Prostate gland (tissue), 2 donors: ENCODE measurements at regions not wholly inside any gene's neighbourhood (a gene's known extent, or its start where the extent isn't known, plus 50 kb on each side); places are given as distances from the start of the nearest gene placed in this dataset.

Source experiments
- DNase-seq: peaks from one replicate; pipeline ENCODE4 v3.0.0-alpha.2; 2019; ENCODE audit warnings: low spot score
- H3K27ac ChIP-seq, 2 donors: fragments of 200-600 bp; sonication (generic); 2 replicates each; pipeline ENCODE4 v1.5.1; 2017 to 2019
- H3K27me3 ChIP-seq: fragments of 200-600 bp; sonication (generic); replicated peaks from 2 replicates; pipeline ENCODE4 v1.5.1; 2019; ENCODE audit not compliant: insufficient read depth
- H3K36me3 ChIP-seq, 2 donors: fragments of 200-600 bp; sonication (generic); 1 replicate in 1 of 2; 2 replicates in 1 of 2; pipeline versions ENCODE4 v1.5.1 to v1.8.1; 2017 to 2019
- H3K4me1 ChIP-seq: fragments of 200-600 bp; sonication (generic); replicated peaks from 2 replicates; pipeline ENCODE4 v1.5.1; 2019
- H3K4me3 ChIP-seq, 2 donors: fragments of 200-600 bp; sonication (generic); 2 replicates each; pipeline ENCODE4 v1.5.1; 2017 to 2019
- H3K9me3 ChIP-seq: fragments of 200-600 bp; sonication (generic); 2 replicates; pipeline ENCODE4 v1.5.1; 2017
- CTCF ChIP-seq, 4 experiments: fragments of 200-600 bp in 2 of 4; fragments of 450-650 bp in 2 of 4; sonication (generic) in 2 of 4; IDR thresholded peaks; 1 replicate in 3 of 4; 2 replicates in 1 of 4; pipeline ENCODE4 v1.5.1; 2016 to 2019; ENCODE audit warnings: antibody characterized with exemption in 4 of 4, mild to moderate bottlenecking in 2 of 4, moderate library complexity in 2 of 4
- POLR2A ChIP-seq: fragments of 450-650 bp; IDR thresholded peaks from one replicate; pipeline ENCODE4 v1.6.1; 2016; ENCODE audit warnings: antibody characterized with exemption, mild to moderate bottlenecking
- POLR2AphosphoS5 ChIP-seq: sonication (generic); formaldehyde crosslinking; IDR thresholded peaks from one replicate; pipeline ENCODE4 v1.6.1; 2017; ENCODE audit warnings: antibody characterized with exemption
- WGBS: methylation state at CpG from one replicate; pipeline ENCODE4 v1.1.5; 2018; 5-methylcytosine and 5-hydroxymethylcytosine counted together
- intact Hi-C: fragments of 100-400 bp; cut with DNase I; formaldehyde crosslinking; loops from one replicate; pipeline ENCODE4 v1.14.2; 2022

GRCh38 chr2:43171789-43172188 is 54.6 kb downstream of the ZFP36L2 start:
- no peak for TF ChIP-seq POLR2A
- TF ChIP-seq CTCF (IDR thresholded peaks at IDR 0.05): no peak
- TF ChIP-seq POLR2AphosphoS5: no peak
- Histone ChIP-seq H3K4me3 (no peak overlapping the region), H3K27ac (no peak overlapping the region), H3K27me3 (no peaks in the 10 kb centered on the region), H3K36me3 (no peaks in the 10 kb centered on the region), H3K4me1 (peaks cover 5% of the 10 kb centered on the region), H3K9me3 (no peaks in the 10 kb centered on the region)
- DNase-seq: peak; percentile 34
- WGBS: 29% methylated on average over 1 of the region's 1 CpG
- intact Hi-C loops: no loop called here

- Histone ChIP-seq H3K36me3 (no peaks in the 10 kb centered on the region), H3K27ac (peak overlapping the region in 1 of 2 donors; percentile 75), H3K4me1 (peaks cover 5% of the 10 kb centered on the region), H3K27me3 (no peaks in the 10 kb centered on the region), H3K4me3 (no peak overlapping the region), H3K9me3 (no peaks in the 10 kb centered on the region)
- no peak for TF ChIP-seq POLR2A
- TF ChIP-seq CTCF (IDR thresholded peaks at IDR 0.05): no peak
- no peak for TF ChIP-seq POLR2AphosphoS5
- 85% methylated on average over 21 of the region's 21 CpGs for WGBS
- intact Hi-C loops: no loop called here
- no peak for DNase-seq
Observed at GRCh38 chr2:43170405-43171105, 55.9 kb downstream of the ZFP36L2 start.

- TF ChIP-seq POLR2AphosphoS5 (no peak), CTCF (IDR thresholded peaks at IDR 0.05) (peak in 3 of 4 experiments; percentile 12 to 47 (median 23))
- H3K4me1 ChIP-seq: peaks cover 5% of the 10 kb centered on the region
- no peak for DNase-seq
- no peaks in the 10 kb centered on the region for H3K36me3 ChIP-seq
- intact Hi-C loops: no loop called here
- no peak overlapping the region for H3K4me3 ChIP-seq
- no peaks in the 10 kb centered on the region for H3K9me3 ChIP-seq
- WGBS: 61% methylated on average over 9 of the region's 9 CpGs
- H3K27ac ChIP-seq: peak overlapping the region; percentile 74 to 75
- H3K27me3 ChIP-seq: no peaks in the 10 kb centered on the region
Observed at GRCh38 chr2:43169987-43170386, 56.4 kb downstream of the ZFP36L2 start.

GRCh38 chr2:43169099-43169945 is 57.1 kb downstream of the ZFP36L2 start:
- Histone ChIP-seq H3K36me3 (no peaks in the 10 kb centered on the region), H3K9me3 (no peaks in the 10 kb centered on the region), H3K27ac (peak overlapping the region; percentile 74 to 75), H3K27me3 (no peaks in the 10 kb centered on the region), H3K4me3 (no peak overlapping the region), H3K4me1 (peaks cover 5% of the 10 kb centered on the region)
- DNase-seq: peak; percentile 72
- TF ChIP-seq POLR2A: no peak
- no peak for TF ChIP-seq POLR2AphosphoS5
- no peak for TF ChIP-seq CTCF (IDR thresholded peaks at IDR 0.05)
- intact Hi-C loops: no loop called here
- WGBS: 40% methylated on average over 24 of the region's 24 CpGs
